ENCODE measurements at regions not wholly inside any gene's neighbourhood (a gene's known extent, or its start where the extent isn't known, plus 50 kb on each side); places are given as distances from the start of the nearest gene placed in this dataset.
"Not testable (repeated sequence)": the region's sequence is repeated elsewhere in the genome, so short reads cannot be mapped to it uniquely, and the experiment has no call there.

DNA sequence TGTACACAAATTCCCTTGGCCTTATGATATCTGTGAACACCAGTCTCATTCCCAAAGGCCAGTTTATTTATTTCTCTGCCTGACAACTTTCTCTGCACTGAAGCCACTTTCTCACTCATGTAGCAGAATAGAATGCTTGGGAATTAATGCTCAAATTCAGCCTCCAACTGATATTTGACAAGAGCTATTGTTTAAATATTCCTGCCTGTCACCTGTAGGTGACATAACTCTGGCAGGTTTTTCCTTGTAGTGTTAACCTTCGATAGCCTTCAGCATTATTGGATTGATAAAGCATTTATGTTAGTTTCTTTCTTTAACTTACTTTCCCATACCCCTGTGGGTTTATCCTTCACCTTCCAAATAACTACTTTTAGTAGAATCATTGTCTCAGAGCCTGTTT, 1183.2 kb upstream of the ADGRB3 start:
- ATAC-seq (ENCODE audit: low FRiP score) (no peak), DNase-seq (ENCODE audit: low spot score) (no peak)
- TF ChIP-seq, protein P1, sequence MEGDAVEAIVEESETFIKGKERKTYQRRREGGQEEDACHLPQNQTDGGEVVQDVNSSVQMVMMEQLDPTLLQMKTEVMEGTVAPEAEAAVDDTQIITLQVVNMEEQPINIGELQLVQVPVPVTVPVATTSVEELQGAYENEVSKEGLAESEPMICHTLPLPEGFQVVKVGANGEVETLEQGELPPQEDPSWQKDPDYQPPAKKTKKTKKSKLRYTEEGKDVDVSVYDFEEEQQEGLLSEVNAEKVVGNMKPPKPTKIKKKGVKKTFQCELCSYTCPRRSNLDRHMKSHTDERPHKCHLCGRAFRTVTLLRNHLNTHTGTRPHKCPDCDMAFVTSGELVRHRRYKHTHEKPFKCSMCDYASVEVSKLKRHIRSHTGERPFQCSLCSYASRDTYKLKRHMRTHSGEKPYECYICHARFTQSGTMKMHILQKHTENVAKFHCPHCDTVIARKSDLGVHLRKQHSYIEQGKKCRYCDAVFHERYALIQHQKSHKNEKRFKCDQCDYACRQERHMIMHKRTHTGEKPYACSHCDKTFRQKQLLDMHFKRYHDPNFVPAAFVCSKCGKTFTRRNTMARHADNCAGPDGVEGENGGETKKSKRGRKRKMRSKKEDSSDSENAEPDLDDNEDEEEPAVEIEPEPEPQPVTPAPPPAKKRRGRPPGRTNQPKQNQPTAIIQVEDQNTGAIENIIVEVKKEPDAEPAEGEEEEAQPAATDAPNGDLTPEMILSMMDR (IDR thresholded peaks at IDR 0.05): no peak

GRCh38 chr6:67450641-67451040, 1184.4 kb upstream of the ADGRB3 start:
- ATAC-seq (ENCODE audit: low FRiP score): no peak

DNA sequence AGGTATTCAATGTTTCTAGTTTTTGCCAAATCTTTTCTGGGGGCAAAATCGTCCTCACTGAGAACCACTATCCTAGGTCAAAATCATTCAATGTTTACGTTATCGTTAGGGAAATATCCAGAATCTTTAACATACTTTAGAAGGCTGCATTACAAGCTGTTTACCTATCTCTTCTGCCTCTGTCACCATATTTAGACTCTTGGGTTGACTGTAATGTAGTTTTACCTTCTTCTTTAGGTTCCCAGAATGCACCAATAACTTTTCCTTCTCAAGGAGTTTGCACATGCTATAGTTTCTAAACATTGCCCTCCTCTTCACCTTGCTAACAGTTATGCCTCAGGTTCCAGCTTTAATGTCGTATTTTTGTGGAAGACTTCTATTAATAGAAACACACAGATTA, 1185.5 kb upstream of the ADGRB3 start:
- DNase-seq (ENCODE audit: low spot score) (no peak), ATAC-seq (ENCODE audit: low FRiP score) (no peak)
- TF ChIP-seq, protein P1 (IDR thresholded peaks at IDR 0.05): no peak

More at GRCh38 chr6:67450641-67451040, 1184.4 kb upstream of the ADGRB3 start:
- DNase-seq (ENCODE audit: low spot score): no peak
- TF ChIP-seq, protein P1 (IDR thresholded peaks at IDR 0.05): no peak

DNA sequence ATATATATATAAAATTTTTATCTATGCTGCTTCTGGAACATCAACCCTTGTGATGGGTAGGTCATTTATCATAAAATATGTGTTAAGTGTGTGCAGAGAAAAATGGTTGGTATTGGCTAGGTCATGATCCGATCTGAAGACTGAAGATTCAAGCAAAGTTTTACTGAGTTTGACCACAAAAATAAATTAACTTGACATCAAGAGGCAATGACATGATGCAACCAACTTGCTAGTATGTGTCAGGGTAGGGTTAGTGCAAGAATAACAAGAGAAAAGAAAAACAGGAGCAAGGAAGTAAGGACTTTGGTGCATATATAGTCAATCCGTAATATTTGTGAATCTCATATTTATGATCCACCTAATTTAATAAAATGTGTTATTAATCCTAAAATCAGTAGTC, 1202.0 kb upstream of the ADGRB3 start:
- DNase-seq (ENCODE audit: low spot score): no peak
- no peak for ATAC-seq (ENCODE audit: low FRiP score)
- TF ChIP-seq, protein P1 (IDR thresholded peaks at IDR 0.05): no peak

DNA sequence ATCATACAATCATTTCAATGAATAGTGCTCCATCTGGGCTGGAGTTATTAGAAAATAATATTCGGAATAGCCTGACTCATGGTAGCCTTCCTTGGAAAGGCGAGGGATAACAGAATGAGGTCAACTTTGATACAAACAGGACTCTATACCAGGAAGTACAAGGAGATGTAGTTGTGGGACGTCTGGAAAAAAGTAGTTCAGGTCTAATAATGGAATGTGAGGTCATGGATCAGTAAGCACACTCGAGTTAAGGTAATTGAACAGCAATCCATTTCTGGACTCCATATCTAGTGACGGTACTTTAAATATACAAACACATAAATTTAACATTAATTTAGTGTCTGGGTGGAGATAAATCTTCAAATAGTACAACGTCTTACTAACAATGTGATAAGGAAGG, 1204.0 kb upstream of the ADGRB3 start:
- no peak for DNase-seq (ENCODE audit: low spot score)
- TF ChIP-seq, protein P1 (IDR thresholded peaks at IDR 0.05): no peak
- ATAC-seq (ENCODE audit: low FRiP score): no peak

DNA sequence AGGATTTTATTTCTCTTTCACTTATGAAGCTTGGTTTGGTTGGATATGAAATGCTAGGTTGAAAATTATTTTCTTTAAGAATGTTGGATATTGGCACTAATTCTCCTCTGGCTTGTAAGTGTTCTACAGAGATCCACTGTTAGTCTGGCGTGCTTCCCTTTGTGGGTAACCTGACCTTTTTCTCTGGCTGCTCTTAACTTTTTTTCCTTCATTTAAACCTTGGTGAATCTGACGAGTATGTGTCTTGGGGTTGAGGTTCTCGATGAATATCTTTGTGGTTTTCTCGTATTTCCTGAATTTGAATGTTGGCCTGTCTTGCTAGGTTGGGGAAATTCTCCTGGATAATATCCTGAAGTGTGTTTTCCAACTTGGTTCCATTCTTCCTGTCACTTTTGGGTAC, 1208.4 kb upstream of the ADGRB3 start:
- not testable (repeated sequence) for DNase-seq (ENCODE audit: low spot score); ATAC-seq (ENCODE audit: low FRiP score)

- TF ChIP-seq, protein P1 (IDR thresholded peaks at IDR 0.05): no peak
- ATAC-seq (ENCODE audit: low FRiP score): no peak
Measured at GRCh38 chr6:67412035-67412434, 1223.0 kb upstream of the ADGRB3 start.

GRCh38 chr6:67411036-67411435, 1224.0 kb upstream of the ADGRB3 start:
- TF ChIP-seq, protein P1 (IDR thresholded peaks at IDR 0.05): no peak
- no peak for DNase-seq (ENCODE audit: low spot score)
- ATAC-seq (ENCODE audit: low FRiP score): no peak

More at GRCh38 chr6:67412035-67412434, 1223.0 kb upstream of the ADGRB3 start:
- DNase-seq (ENCODE audit: low spot score): no peak
